ENCODE measurements at regions not wholly inside any gene's neighbourhood (a gene's known extent, or its start where the extent isn't known, plus 50 kb on each side); places are given as distances from the start of the nearest gene placed in this dataset.
"Not testable (repeated sequence)": the region's sequence is repeated elsewhere in the genome, so short reads cannot be mapped to it uniquely, and the experiment has no call there.

- not testable (repeated sequence) for DNase-seq
Measured at GRCh38 chr2:87360927-87361326, 339.3 kb upstream of the PLGLB1 start.

GRCh38 chr2:87361805-87362204, 340.2 kb upstream of the PLGLB1 start:
- DNase-seq = not testable (repeated sequence)

GRCh38 chr2:87364379-87364778, 342.7 kb upstream of the PLGLB1 start:
- not testable (repeated sequence) for DNase-seq

GRCh38 chr2:87365038-87365437, 343.4 kb upstream of the PLGLB1 start:
- not testable (repeated sequence) for DNase-seq

GRCh38 chr2:87386063-87386560, 361.8 kb upstream of the PLGLB2 start:
- not testable (repeated sequence) for DNase-seq

GRCh38 chr2:87395784-87396183, 352.1 kb upstream of the PLGLB2 start:
- not testable (repeated sequence) for DNase-seq

- not testable (repeated sequence) for DNase-seq
Measured at GRCh38 chr2:87396551-87397265, 351.2 kb upstream of the PLGLB2 start.

- not testable (repeated sequence) for DNase-seq
Measured at GRCh38 chr2:87397276-87398065, 350.4 kb upstream of the PLGLB2 start.

GRCh38 chr2:87398567-87399305, 349.2 kb upstream of the PLGLB2 start:
- DNase-seq = not testable (repeated sequence)

GRCh38 chr2:87401726-87402345, 346.1 kb upstream of the PLGLB2 start:
- DNase-seq = no peak

- no peak for DNase-seq
Measured at GRCh38 chr2:87403893-87404175, 344.1 kb upstream of the PLGLB2 start.

GRCh38 chr2:87404411-87405255, 343.3 kb upstream of the PLGLB2 start:
- DNase-seq = not testable (repeated sequence)

GRCh38 chr2:87405531-87406216, 342.2 kb upstream of the PLGLB2 start:
- not testable (repeated sequence) for DNase-seq

- not testable (repeated sequence) for DNase-seq
Measured at GRCh38 chr2:87406406-87407175, 341.3 kb upstream of the PLGLB2 start.

GRCh38 chr2:87409601-87410000, 338.3 kb upstream of the PLGLB2 start:
- DNase-seq = not testable (repeated sequence)

- DNase-seq = not testable (repeated sequence)
Measured at GRCh38 chr2:87410371-87410770, 337.5 kb upstream of the PLGLB2 start.

GRCh38 chr2:87412036-87412820, 335.7 kb upstream of the PLGLB2 start:
- DNase-seq = not testable (repeated sequence)

- not testable (repeated sequence) for DNase-seq
Measured at GRCh38 chr2:87414331-87414730, 333.6 kb upstream of the PLGLB2 start.

- not testable (repeated sequence) for DNase-seq
Measured at GRCh38 chr2:87414795-87415570, 332.9 kb upstream of the PLGLB2 start.

Data from activated CD4-positive, alpha-beta T cell treated with anti-CD3 and anti-CD28 coated beads, Interleukin-2, amount 50 U/mL, for 4 hours (primary cell).